D721Med (cell line): ENCODE measurements at regions not wholly inside any gene's neighbourhood (a gene's known extent, or its start where the extent isn't known, plus 50 kb on each side); places are given as distances from the start of the nearest gene placed in this dataset.

Source experiments
- DNase-seq: peaks from one replicate; pipeline ENCODE4 v3.0.0; 2011; ENCODE audit warnings: low spot score; ENCODE audit not compliant: insufficient read length
- FAIRE-seq: peaks from 2 replicates; lab custom pipeline; 2011; peaks lifted over from hg19 to GRCh38; lab: Jason Lieb, UNC
- CTCF ChIP-seq: IDR thresholded peaks from 2 replicates; pipeline ENCODE4 v1.5.1; 2012; ENCODE audit warnings: mild to moderate bottlenecking, control low read depth; ENCODE audit not compliant: insufficient read depth; ENCODE audit errors: missing control alignments

- TF ChIP-seq CTCF: no peak
- DNase-seq (no peak), FAIRE-seq (no peak)
Measured at GRCh38 chr14:34004881-34005280, 54.0 kb upstream of the EGLN3 start.

- no peak for TF ChIP-seq CTCF
- DNase-seq (no peak), FAIRE-seq (no peak)
Measured at GRCh38 chr14:34003691-34004090, 52.8 kb upstream of the EGLN3 start.

GRCh38 chr14:34003082-34003668 lies 52.3 kb upstream of the EGLN3 start:
- no peak for TF ChIP-seq CTCF
- FAIRE-seq: no peak
- DNase-seq: no peak
